ENCODE measurements at regions not wholly inside any gene's neighbourhood (a gene's known extent, or its start where the extent isn't known, plus 50 kb on each side); places are given as distances from the start of the nearest gene placed in this dataset.

- TF ChIP-seq PRDM15 (CRISPR knock-in tag; IDR thresholded peaks at IDR 0.05), result no peak
- TF ChIP-seq ZBTB11 (CRISPR knock-in tag; IDR thresholded peaks at IDR 0.05), result no peak
- TF ChIP-seq MXI1 (IDR thresholded peaks at IDR 0.05; ENCODE audit: low read depth, low read length), result no peak
Measured at GRCh38 chr10:8428654-8429053, 374.2 kb downstream of the GATA3 start (continued).

GRCh38 chr10:8430321-8430720, 375.8 kb downstream of the GATA3 start:
- POLR2A ChIA-PET, result interaction anchor here (0.6 kb wide), 1 partner anchor 131 kb away, joined by 3 read pairs; no protein-coding TSS in a partner anchor
- ATAC-seq, result no peak
- BruUV-seq (replicated peaks), result no TSS peak
- no peak for TF ChIP-seq SUZ12 (IDR thresholded peaks at IDR 0.05; ENCODE audit: unreplicated experiment)
- no peak for TF ChIP-seq BRCA1 (IDR thresholded peaks at IDR 0.05; ENCODE audit: low read depth, low read length)
- TF ChIP-seq ZNF622 (IDR thresholded peaks at IDR 0.05), result no peak
- no peak for TF ChIP-seq SRF (IDR thresholded peaks at IDR 0.05; ENCODE audit: low read depth in 2 of 2, low read length in 2 of 2)
- TF ChIP-seq BMI1 (IDR thresholded peaks at IDR 0.05; ENCODE audit: borderline replicate concordance), result no peak
- no peak for TF ChIP-seq TBL1XR1 (IDR thresholded peaks at IDR 0.05; ENCODE audit: low read depth, low read length)
- TF ChIP-seq MAX (IDR thresholded peaks at IDR 0.05; ENCODE audit: low read depth, low read length), result no peak
- TF ChIP-seq WRNIP1 (IDR thresholded peaks at IDR 0.05; ENCODE audit: borderline replicate concordance, low read depth, low read length), result no peak
- TF ChIP-seq YY1 (IDR thresholded peaks at IDR 0.05; ENCODE audit: low read depth, low read length), result no peak
- no peak for TF ChIP-seq JUNB (IDR thresholded peaks at IDR 0.05)
- TF ChIP-seq MLLT1 (IDR thresholded peaks at IDR 0.05), result no peak
- TF ChIP-seq ESRRA (IDR thresholded peaks at IDR 0.05; ENCODE audit: low read length), result no peak
- no peak for TF ChIP-seq ASH2L (IDR thresholded peaks at IDR 0.05; ENCODE audit: borderline replicate concordance, low read depth)

More at GRCh38 chr10:8430321-8430720, 375.8 kb downstream of the GATA3 start:
- Histone ChIP-seq H3K27ac (ENCODE audit: control insufficient read depth, insufficient read depth) (no peak overlapping the region), H3K4me2 (ENCODE audit: control insufficient read depth, insufficient read depth) (no peak overlapping the region), H3K4me1 (ENCODE audit: control insufficient read depth, insufficient read depth, low read length) (no peaks in the 10 kb centered on the region), H3K27me3 (replicated peaks in 1 of 2; ENCODE audit: control insufficient read depth in 2 of 2, insufficient read depth in 2 of 2, low read length in 1 of 2) (no peaks in the 10 kb centered on the region), H3K4me3 (no peak overlapping the region), H3K36me3 (ENCODE audit: control insufficient read depth in 2 of 2, insufficient read depth in 2 of 2, low read length in 1 of 2) (no peaks in the 10 kb centered on the region), H4K20me1 (ENCODE audit: control insufficient read depth, insufficient read depth) (no peaks in the 10 kb centered on the region), H3K79me2 (ENCODE audit: control insufficient read depth, insufficient read depth, low read length) (no peaks in the 10 kb centered on the region), H3K9ac (ENCODE audit: control insufficient read depth, insufficient read depth, low read length) (no peak overlapping the region), H3K9me3 (replicated peaks; ENCODE audit: control insufficient read depth, insufficient read depth, low read length) (no peaks in the 10 kb centered on the region), H2AFZ (ENCODE audit: control insufficient read depth, low read depth, low read length) (no peak overlapping the region)
- SMC1A ChIA-PET (ENCODE audit: uncharacterized antibody, unreplicated experiment), result interaction anchor here (0.6 kb wide), 1 partner anchor 31 kb away, joined by 3 read pairs; no protein-coding TSS in a partner anchor
- FAIRE-seq (no peak), DNase-seq (ENCODE audit: low read depth, low spot score) (no peak)
- RAD21 ChIA-PET (ENCODE audit: unreplicated experiment), result no interaction called here
- intact Hi-C loops (cut with micrococcal nuclease; ENCODE audit: unreplicated experiment), result no loop called here
- CTCF ChIA-PET, result no interaction called here
- in situ Hi-C loops (cut with MboI), result no loop called here
- WGBS (ENCODE audit: insufficient coverage, insufficient replicate concordance, low lambda C conversion rate, missing lambda C conversion rate), result 0% methylated on average over 3 of the region's 3 CpGs
